ENCODE measurements at regions not wholly inside any gene's neighbourhood (a gene's known extent, or its start where the extent isn't known, plus 50 kb on each side); places are given as distances from the start of the nearest gene placed in this dataset.

GRCh38 chr2:19600982-19601381, 242.6 kb upstream of the OSR1 start:
- ATAC-seq, result no peak
- Histone ChIP-seq H3K4me1 (no peaks in the 10 kb centered on the region), H3K36me3 (no peaks in the 10 kb centered on the region), H3K27me3 (no peaks in the 10 kb centered on the region), H3K9me3 (no peaks in the 10 kb centered on the region), H3K27ac (no peak overlapping the region), H3K4me3 (no peak overlapping the region)
- 73 to 82% methylated on average over 2 of the region's 2 CpGs for WGBS, 2 donors (ENCODE audit: low coverage in 1 of 2)
- TF ChIP-seq EP300 (IDR thresholded peaks at IDR 0.05) (no peak), CTCF (IDR thresholded peaks at IDR 0.05) (no peak), POLR2A (IDR thresholded peaks at IDR 0.05) (no peak), POLR2AphosphoS5 (IDR thresholded peaks at IDR 0.05) (no peak)

- H3K27ac ChIP-seq, result no peak overlapping the region
- TF ChIP-seq POLR2AphosphoS5 (IDR thresholded peaks at IDR 0.05), result no peak
- no peak for TF ChIP-seq POLR2A (IDR thresholded peaks at IDR 0.05)
- TF ChIP-seq EP300 (IDR thresholded peaks at IDR 0.05), result no peak
- TF ChIP-seq CTCF (IDR thresholded peaks at IDR 0.05), result no peak
- H3K4me1 ChIP-seq, result no peaks in the 10 kb centered on the region
- no peaks in the 10 kb centered on the region for H3K36me3 ChIP-seq
- H3K4me3 ChIP-seq, result no peak overlapping the region
- ATAC-seq, result no peak
- no peaks in the 10 kb centered on the region for H3K27me3 ChIP-seq
- no peaks in the 10 kb centered on the region for H3K9me3 ChIP-seq
Measured at GRCh38 chr2:19600506-19600905, 242.1 kb upstream of the OSR1 start.

GRCh38 chr2:19598971-19599370, 240.5 kb upstream of the OSR1 start:
- WGBS, 2 donors (ENCODE audit: low coverage in 1 of 2), result 90 to 93% methylated on average over 3 of the region's 3 CpGs
- Histone ChIP-seq H3K36me3 (no peaks in the 10 kb centered on the region), H3K4me1 (no peaks in the 10 kb centered on the region), H3K4me3 (no peak overlapping the region), H3K27me3 (no peaks in the 10 kb centered on the region), H3K9me3 (no peaks in the 10 kb centered on the region), H3K27ac (no peak overlapping the region)
- TF ChIP-seq EP300 (IDR thresholded peaks at IDR 0.05) (no peak), POLR2AphosphoS5 (IDR thresholded peaks at IDR 0.05) (no peak), POLR2A (IDR thresholded peaks at IDR 0.05) (no peak), CTCF (IDR thresholded peaks at IDR 0.05) (no peak)
- ATAC-seq, result no peak

GRCh38 chr2:19592197-19592596, 233.8 kb upstream of the OSR1 start:
- ATAC-seq, result no peak
- Histone ChIP-seq H3K4me3 (no peak overlapping the region), H3K27me3 (no peaks in the 10 kb centered on the region), H3K9me3 (no peaks in the 10 kb centered on the region), H3K27ac (no peak overlapping the region), H3K36me3 (no peaks in the 10 kb centered on the region), H3K4me1 (no peaks in the 10 kb centered on the region)
- TF ChIP-seq CTCF (IDR thresholded peaks at IDR 0.05) (no peak), POLR2A (IDR thresholded peaks at IDR 0.05) (no peak)

GRCh38 chr2:19589791-19590190, 231.4 kb upstream of the OSR1 start:
- WGBS, 2 donors (ENCODE audit: low coverage in 1 of 2), result 82 to 88% methylated on average over 3 to 4 of the region's 4 CpGs

More at GRCh38 chr2:19589791-19590190, 231.4 kb upstream of the OSR1 start:
- TF ChIP-seq POLR2A (IDR thresholded peaks at IDR 0.05) (no peak), POLR2AphosphoS5 (IDR thresholded peaks at IDR 0.05) (no peak), CTCF (IDR thresholded peaks at IDR 0.05) (no peak), EP300 (IDR thresholded peaks at IDR 0.05) (no peak)
- Histone ChIP-seq H3K27me3 (no peaks in the 10 kb centered on the region), H3K27ac (no peak overlapping the region), H3K4me1 (no peaks in the 10 kb centered on the region), H3K36me3 (no peaks in the 10 kb centered on the region), H3K9me3 (no peaks in the 10 kb centered on the region), H3K4me3 (no peak overlapping the region)
- no peak for ATAC-seq
